HEK293 (cell line): ENCODE measurements at regions not wholly inside any gene's neighbourhood (a gene's known extent, or its start where the extent isn't known, plus 50 kb on each side); places are given as distances from the start of the nearest gene placed in this dataset.

Experiments used
- CTCF ChIA-PET: fragments of 350-600 bp; formaldehyde crosslinking; extraction: SDS; loops from one replicate; lab custom pipeline; 2021; ENCODE audit warnings: antibody characterized with exemption; lab: Yijun Ruan, JAX
- POLR2A ChIA-PET: fragments of 300-600 bp; formaldehyde crosslinking; extraction: SDS; loops from one replicate; lab custom pipeline; 2020; ENCODE audit warnings: antibody characterized with exemption, inconsistent platforms; lab: Yijun Ruan, JAX
- H3K27ac ChIP-seq: fragments of 200-500 bp; sonication (Bioruptor generic); 2 replicates; pipeline ENCODE4 v1.5.1; 2014; ENCODE audit warnings: low read depth, low read length, control low read depth, inconsistent platforms; ENCODE audit errors: extremely low read depth
- H3K36me3 ChIP-seq, 2 experiments: fragments of 200-500 bp in 1 of 2; sonication (Bioruptor generic) in 1 of 2; 1 replicate in 1 of 2; 2 replicates in 1 of 2; pipeline ENCODE4 v1.5.1; 2014 to 2017; ENCODE audit warnings: inconsistent platforms in 2 of 2, low read length in 2 of 2; ENCODE audit not compliant: control insufficient read depth in 2 of 2, insufficient read depth in 1 of 2
- H3K4me1 ChIP-seq: fragments of 200-500 bp; sonication (Bioruptor generic); 2 replicates; pipeline ENCODE4 v1.5.1; 2014; ENCODE audit warnings: mild to moderate bottlenecking, low read length, inconsistent platforms; ENCODE audit not compliant: control insufficient read depth, insufficient read depth
- H3K4me3 ChIP-seq: 2 replicates; pipeline ENCODE4 v1.5.1; 2011; ENCODE audit warnings: low read depth, mild to moderate bottlenecking, control low read depth, low read length, moderate library complexity
- H3K9me3 ChIP-seq: fragments of 200-500 bp; sonication (Bioruptor generic); 2 replicates; pipeline ENCODE4 v1.5.1; 2014; ENCODE audit warnings: low read depth, low read length, inconsistent platforms; ENCODE audit not compliant: control insufficient read depth, insufficient read depth
- KLF7 ChIP-seq: fragments of 450-650 bp; formaldehyde crosslinking; IDR thresholded peaks from 2 replicates; pipeline ENCODE4 v1.5.1; 2016; ENCODE audit warnings: missing biosample characterization, missing genetic modification characterization, borderline replicate concordance
- REPIN1 ChIP-seq: fragments of 450-650 bp; formaldehyde crosslinking; IDR thresholded peaks from 2 replicates; pipeline ENCODE4 v1.5.1; 2017; ENCODE audit warnings: missing biosample characterization, missing genetic modification characterization, low read depth
- WT1 ChIP-seq: fragments of 450-650 bp; formaldehyde crosslinking; IDR thresholded peaks from 2 replicates; pipeline ENCODE4 v1.5.1; 2016; ENCODE audit warnings: missing biosample characterization, missing genetic modification characterization
- ZFP37 ChIP-seq: fragments of 450-650 bp; formaldehyde crosslinking; IDR thresholded peaks from 2 replicates; pipeline ENCODE4 v1.5.1; 2016; ENCODE audit warnings: missing biosample characterization, missing genetic modification characterization
- ZNF112 ChIP-seq: fragments of 450-650 bp; formaldehyde crosslinking; IDR thresholded peaks from 2 replicates; pipeline ENCODE4 v1.5.0; 2017; ENCODE audit warnings: missing biosample characterization, missing genetic modification characterization
- ZNF169 ChIP-seq: fragments of 450-650 bp; formaldehyde crosslinking; IDR thresholded peaks from 2 replicates; pipeline ENCODE4 v1.5.1; 2016; ENCODE audit warnings: missing biosample characterization, missing genetic modification characterization
- ZNF18 ChIP-seq: fragments of 450-650 bp; formaldehyde crosslinking; IDR thresholded peaks from 2 replicates; pipeline ENCODE4 v1.5.1; 2016; ENCODE audit warnings: missing biosample characterization, missing genetic modification characterization
- ZNF324 ChIP-seq: fragments of 450-650 bp; formaldehyde crosslinking; IDR thresholded peaks from 2 replicates; pipeline ENCODE4 v1.5.1; 2016; ENCODE audit warnings: missing biosample characterization, missing genetic modification characterization
- ZNF394 ChIP-seq: fragments of 450-650 bp; formaldehyde crosslinking; IDR thresholded peaks from 2 replicates; pipeline ENCODE4 v1.5.1; 2016; ENCODE audit warnings: missing biosample characterization, missing genetic modification characterization, mild to moderate bottlenecking, moderate library complexity, borderline replicate concordance
- ZNF513 ChIP-seq: fragments of 450-650 bp; IDR thresholded peaks from 2 replicates; pipeline ENCODE4 v1.5.1; 2018; ENCODE audit warnings: missing biosample characterization, missing genetic modification characterization
- ZNF785 ChIP-seq: fragments of 450-650 bp; formaldehyde crosslinking; IDR thresholded peaks from 2 replicates; pipeline ENCODE4 v1.5.1; 2016; ENCODE audit warnings: missing biosample characterization, missing genetic modification characterization
- TF ChIP-seq, protein P1 (sequence below): fragments of 450-650 bp; formaldehyde crosslinking; IDR thresholded peaks from 2 replicates; pipeline ENCODE4 v1.5.0; 2017; ENCODE audit warnings: missing biosample characterization, missing genetic modification characterization, borderline replicate concordance
- TF ChIP-seq, protein P2 (sequence below): fragments of 450-650 bp; formaldehyde crosslinking; IDR thresholded peaks from 2 replicates; pipeline ENCODE4 v1.5.1; 2016; ENCODE audit warnings: missing biosample characterization, missing genetic modification characterization, low read depth
- TF ChIP-seq, protein P3 (sequence below): fragments of 450-650 bp; formaldehyde crosslinking; IDR thresholded peaks from 2 replicates; pipeline ENCODE4 v1.5.1; 2016; ENCODE audit warnings: missing biosample characterization, missing genetic modification characterization

GRCh38 chr12:114982760-114983159 is 298.8 kb upstream of the TBX3 start:
- no peaks in the 10 kb centered on the region for H3K4me1 ChIP-seq
- H3K27ac ChIP-seq, result no peak overlapping the region
- POLR2A ChIA-PET, result no interaction called here
- H3K9me3 ChIP-seq, result no peaks in the 10 kb centered on the region
- H3K36me3 ChIP-seq, result no peaks in the 10 kb centered on the region
- CTCF ChIA-PET, result interaction anchor here (0.6 kb wide), 1 partner anchor 730 kb away, joined by 3 read pairs; no protein-coding TSS in a partner anchor
- no peak overlapping the region for H3K4me3 ChIP-seq
- TF ChIP-seq ZNF324 (tag by site-specific recombination), result no peak

DNA sequence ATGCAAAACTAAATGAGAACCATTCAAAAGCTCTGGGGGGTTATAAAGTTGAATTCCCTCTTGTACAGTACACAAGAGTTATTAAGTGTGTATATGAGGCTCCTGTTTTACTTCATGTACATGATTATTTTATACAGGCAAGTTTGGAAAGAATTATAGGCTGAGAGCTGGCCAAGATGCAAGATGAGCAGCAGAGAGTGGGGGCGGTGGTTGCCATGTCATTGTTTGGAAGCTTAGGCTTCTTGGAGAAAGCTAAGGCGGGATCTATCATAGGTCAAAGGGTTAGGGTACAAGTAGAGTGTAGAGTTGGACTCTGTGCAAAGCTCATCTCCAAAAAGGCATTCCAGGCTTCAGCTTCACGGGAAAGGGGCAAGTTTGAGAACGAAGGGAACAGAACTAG is 297.1 kb upstream of the TBX3 start:
- Histone ChIP-seq H3K9me3 (no peaks in the 10 kb centered on the region), H3K4me3 (no peak overlapping the region), H3K27ac (no peak overlapping the region), H3K4me1 (no peaks in the 10 kb centered on the region), H3K36me3 (no peaks in the 10 kb centered on the region)
- CTCF ChIA-PET, result interaction anchor here (0.6 to 1.3 kb wide), 3 partner anchors 9 to 364 kb away, joined by 3 read pairs; no protein-coding TSS in a partner anchor
- no peak for TF ChIP-seq ZFP37 (tag by site-specific recombination)
- TF ChIP-seq, protein P1, sequence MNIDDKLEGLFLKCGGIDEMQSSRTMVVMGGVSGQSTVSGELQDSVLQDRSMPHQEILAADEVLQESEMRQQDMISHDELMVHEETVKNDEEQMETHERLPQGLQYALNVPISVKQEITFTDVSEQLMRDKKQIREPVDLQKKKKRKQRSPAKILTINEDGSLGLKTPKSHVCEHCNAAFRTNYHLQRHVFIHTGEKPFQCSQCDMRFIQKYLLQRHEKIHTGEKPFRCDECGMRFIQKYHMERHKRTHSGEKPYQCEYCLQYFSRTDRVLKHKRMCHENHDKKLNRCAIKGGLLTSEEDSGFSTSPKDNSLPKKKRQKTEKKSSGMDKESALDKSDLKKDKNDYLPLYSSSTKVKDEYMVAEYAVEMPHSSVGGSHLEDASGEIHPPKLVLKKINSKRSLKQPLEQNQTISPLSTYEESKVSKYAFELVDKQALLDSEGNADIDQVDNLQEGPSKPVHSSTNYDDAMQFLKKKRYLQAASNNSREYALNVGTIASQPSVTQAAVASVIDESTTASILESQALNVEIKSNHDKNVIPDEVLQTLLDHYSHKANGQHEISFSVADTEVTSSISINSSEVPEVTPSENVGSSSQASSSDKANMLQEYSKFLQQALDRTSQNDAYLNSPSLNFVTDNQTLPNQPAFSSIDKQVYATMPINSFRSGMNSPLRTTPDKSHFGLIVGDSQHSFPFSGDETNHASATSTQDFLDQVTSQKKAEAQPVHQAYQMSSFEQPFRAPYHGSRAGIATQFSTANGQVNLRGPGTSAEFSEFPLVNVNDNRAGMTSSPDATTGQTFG (tag by site-specific recombination), result no peak
- TF ChIP-seq, protein P2, sequence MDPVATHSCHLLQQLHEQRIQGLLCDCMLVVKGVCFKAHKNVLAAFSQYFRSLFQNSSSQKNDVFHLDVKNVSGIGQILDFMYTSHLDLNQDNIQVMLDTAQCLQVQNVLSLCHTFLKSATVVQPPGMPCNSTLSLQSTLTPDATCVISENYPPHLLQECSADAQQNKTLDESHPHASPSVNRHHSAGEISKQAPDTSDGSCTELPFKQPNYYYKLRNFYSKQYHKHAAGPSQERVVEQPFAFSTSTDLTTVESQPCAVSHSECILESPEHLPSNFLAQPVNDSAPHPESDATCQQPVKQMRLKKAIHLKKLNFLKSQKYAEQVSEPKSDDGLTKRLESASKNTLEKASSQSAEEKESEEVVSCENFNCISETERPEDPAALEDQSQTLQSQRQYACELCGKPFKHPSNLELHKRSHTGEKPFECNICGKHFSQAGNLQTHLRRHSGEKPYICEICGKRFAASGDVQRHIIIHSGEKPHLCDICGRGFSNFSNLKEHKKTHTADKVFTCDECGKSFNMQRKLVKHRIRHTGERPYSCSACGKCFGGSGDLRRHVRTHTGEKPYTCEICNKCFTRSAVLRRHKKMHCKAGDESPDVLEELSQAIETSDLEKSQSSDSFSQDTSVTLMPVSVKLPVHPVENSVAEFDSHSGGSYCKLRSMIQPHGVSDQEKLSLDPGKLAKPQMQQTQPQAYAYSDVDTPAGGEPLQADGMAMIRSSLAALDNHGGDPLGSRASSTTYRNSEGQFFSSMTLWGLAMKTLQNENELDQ (tag by site-specific recombination), result no peak
- POLR2A ChIA-PET, result no interaction called here

- ChIA-PET CTCF (no interaction called here), POLR2A (no interaction called here)
- no peaks in the 10 kb centered on the region for H3K36me3 ChIP-seq
- no peak overlapping the region for H3K27ac ChIP-seq
- H3K4me1 ChIP-seq, result no peaks in the 10 kb centered on the region
- no peak for TF ChIP-seq ZNF785
- TF ChIP-seq KLF7 (tag by site-specific recombination), result no peak
- TF ChIP-seq REPIN1 (tag by site-specific recombination), result no peak
- TF ChIP-seq, protein P3, sequence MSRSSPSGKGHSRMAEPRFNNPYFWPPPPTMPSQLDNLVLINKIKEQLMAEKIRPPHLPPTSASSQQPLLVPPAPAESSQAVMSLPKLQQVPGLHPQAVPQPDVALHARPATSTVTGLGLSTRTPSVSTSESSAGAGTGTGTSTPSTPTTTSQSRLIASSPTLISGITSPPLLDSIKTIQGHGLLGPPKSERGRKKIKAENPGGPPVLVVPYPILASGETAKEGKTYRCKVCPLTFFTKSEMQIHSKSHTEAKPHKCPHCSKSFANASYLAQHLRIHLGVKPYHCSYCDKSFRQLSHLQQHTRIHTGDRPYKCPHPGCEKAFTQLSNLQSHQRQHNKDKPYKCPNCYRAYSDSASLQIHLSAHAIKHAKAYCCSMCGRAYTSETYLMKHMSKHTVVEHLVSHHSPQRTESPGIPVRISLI (tag by site-specific recombination), result no peak
- TF ChIP-seq, protein P2 (tag by site-specific recombination), result no peak
- H3K9me3 ChIP-seq, result no peaks in the 10 kb centered on the region
- H3K4me3 ChIP-seq, result no peak overlapping the region
Measured at GRCh38 chr12:114976959-114977358, 293.0 kb upstream of the TBX3 start.

DNA sequence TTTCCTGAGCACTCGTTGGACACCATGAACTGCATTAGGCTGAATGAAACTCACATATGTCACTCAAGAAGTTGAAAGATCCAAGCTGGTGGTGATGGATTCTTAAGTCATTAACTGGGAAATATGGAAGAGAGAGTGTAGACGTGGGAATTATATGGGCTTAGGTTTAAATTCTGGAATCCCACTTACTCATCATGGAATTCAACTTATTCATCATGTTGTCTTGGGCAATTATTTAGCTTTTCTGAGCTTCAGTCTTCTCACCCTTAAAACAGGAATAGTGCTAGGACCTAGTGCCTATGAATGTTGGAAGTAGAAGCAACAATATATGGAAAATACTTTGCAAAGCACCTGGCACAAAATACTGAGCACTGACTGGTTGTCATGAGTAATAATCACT is 292.4 kb upstream of the TBX3 start:
- Histone ChIP-seq H3K9me3 (no peaks in the 10 kb centered on the region), H3K36me3 (no peaks in the 10 kb centered on the region), H3K27ac (no peak overlapping the region), H3K4me3 (no peak overlapping the region), H3K4me1 (no peaks in the 10 kb centered on the region)
- CTCF ChIA-PET, result no interaction called here
- POLR2A ChIA-PET, result no interaction called here
- TF ChIP-seq ZNF394 (tag by site-specific recombination) (no peak), ZNF112 (no peak), ZNF169 (tag by site-specific recombination) (no peak), WT1 (tag by site-specific recombination) (no peak), ZNF18 (tag by site-specific recombination) (no peak), ZNF513 (tag by site-specific recombination) (no peak)
